Prostate gland (tissue), 2 donors: ENCODE measurements at regions not wholly inside any gene's neighbourhood (a gene's known extent, or its start where the extent isn't known, plus 50 kb on each side); places are given as distances from the start of the nearest gene placed in this dataset.

Source experiments
- DNase-seq: peaks from one replicate; pipeline ENCODE4 v3.0.0-alpha.2; 2019; ENCODE audit warnings: low spot score
- H3K27ac ChIP-seq, 2 donors: fragments of 200-600 bp; sonication (generic); 2 replicates each; pipeline ENCODE4 v1.5.1; 2017 to 2019
- H3K27me3 ChIP-seq: fragments of 200-600 bp; sonication (generic); replicated peaks from 2 replicates; pipeline ENCODE4 v1.5.1; 2019; ENCODE audit not compliant: insufficient read depth
- H3K36me3 ChIP-seq, 2 donors: fragments of 200-600 bp; sonication (generic); 1 replicate in 1 of 2; 2 replicates in 1 of 2; pipeline versions ENCODE4 v1.5.1 to v1.8.1; 2017 to 2019
- H3K4me1 ChIP-seq: fragments of 200-600 bp; sonication (generic); replicated peaks from 2 replicates; pipeline ENCODE4 v1.5.1; 2019
- H3K4me3 ChIP-seq, 2 donors: fragments of 200-600 bp; sonication (generic); 2 replicates each; pipeline ENCODE4 v1.5.1; 2017 to 2019
- H3K9me3 ChIP-seq: fragments of 200-600 bp; sonication (generic); 2 replicates; pipeline ENCODE4 v1.5.1; 2017
- CTCF ChIP-seq, 4 experiments: fragments of 200-600 bp in 2 of 4; fragments of 450-650 bp in 2 of 4; sonication (generic) in 2 of 4; IDR thresholded peaks; 1 replicate in 3 of 4; 2 replicates in 1 of 4; pipeline ENCODE4 v1.5.1; 2016 to 2019; ENCODE audit warnings: antibody characterized with exemption in 4 of 4, mild to moderate bottlenecking in 2 of 4, moderate library complexity in 2 of 4
- POLR2A ChIP-seq: fragments of 450-650 bp; IDR thresholded peaks from one replicate; pipeline ENCODE4 v1.6.1; 2016; ENCODE audit warnings: antibody characterized with exemption, mild to moderate bottlenecking
- POLR2AphosphoS5 ChIP-seq: sonication (generic); formaldehyde crosslinking; IDR thresholded peaks from one replicate; pipeline ENCODE4 v1.6.1; 2017; ENCODE audit warnings: antibody characterized with exemption
- WGBS: methylation state at CpG from one replicate; pipeline ENCODE4 v1.1.5; 2018; 5-methylcytosine and 5-hydroxymethylcytosine counted together
- intact Hi-C: fragments of 100-400 bp; cut with DNase I; formaldehyde crosslinking; loops from one replicate; pipeline ENCODE4 v1.14.2; 2022

DNA sequence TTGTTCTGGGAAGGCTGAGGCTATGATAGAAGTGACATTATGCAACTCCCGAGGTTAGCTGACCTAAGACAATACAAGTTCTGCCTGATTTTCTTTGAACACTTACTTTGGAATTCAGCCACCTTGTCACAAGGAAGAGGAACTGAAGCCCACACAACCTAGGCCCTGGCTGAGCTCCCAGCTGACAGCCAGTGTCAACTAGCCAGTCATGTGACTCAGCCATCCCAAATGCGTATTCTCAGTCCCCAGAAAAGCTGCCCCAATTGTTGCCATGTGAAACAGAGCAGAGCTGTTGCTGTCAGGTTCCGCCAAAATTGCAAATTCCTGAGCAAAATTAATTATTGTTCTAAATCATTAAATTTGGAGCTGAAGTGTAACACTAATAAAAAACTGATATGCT is 1010.0 kb downstream of the XPNPEP1 start:
- H3K4me1 ChIP-seq = no peaks in the 10 kb centered on the region
- no peak overlapping the region for H3K27ac ChIP-seq
- intact Hi-C loops = loop anchor here (10.0 kb wide), 1 partner anchor 932 kb away; no protein-coding TSS in a partner anchor
- peaks cover 3% of the 10 kb centered on the region for H3K27me3 ChIP-seq
- no peak for DNase-seq
- no peaks in the 10 kb centered on the region for H3K9me3 ChIP-seq
- no peak for TF ChIP-seq CTCF (IDR thresholded peaks at IDR 0.05)
- no peak for TF ChIP-seq POLR2AphosphoS5
- TF ChIP-seq POLR2A = no peak
- H3K4me3 ChIP-seq = no peak overlapping the region
- H3K36me3 ChIP-seq = no peaks in the 10 kb centered on the region
- 58% methylated on average over 3 of the region's 3 CpGs for WGBS

DNA sequence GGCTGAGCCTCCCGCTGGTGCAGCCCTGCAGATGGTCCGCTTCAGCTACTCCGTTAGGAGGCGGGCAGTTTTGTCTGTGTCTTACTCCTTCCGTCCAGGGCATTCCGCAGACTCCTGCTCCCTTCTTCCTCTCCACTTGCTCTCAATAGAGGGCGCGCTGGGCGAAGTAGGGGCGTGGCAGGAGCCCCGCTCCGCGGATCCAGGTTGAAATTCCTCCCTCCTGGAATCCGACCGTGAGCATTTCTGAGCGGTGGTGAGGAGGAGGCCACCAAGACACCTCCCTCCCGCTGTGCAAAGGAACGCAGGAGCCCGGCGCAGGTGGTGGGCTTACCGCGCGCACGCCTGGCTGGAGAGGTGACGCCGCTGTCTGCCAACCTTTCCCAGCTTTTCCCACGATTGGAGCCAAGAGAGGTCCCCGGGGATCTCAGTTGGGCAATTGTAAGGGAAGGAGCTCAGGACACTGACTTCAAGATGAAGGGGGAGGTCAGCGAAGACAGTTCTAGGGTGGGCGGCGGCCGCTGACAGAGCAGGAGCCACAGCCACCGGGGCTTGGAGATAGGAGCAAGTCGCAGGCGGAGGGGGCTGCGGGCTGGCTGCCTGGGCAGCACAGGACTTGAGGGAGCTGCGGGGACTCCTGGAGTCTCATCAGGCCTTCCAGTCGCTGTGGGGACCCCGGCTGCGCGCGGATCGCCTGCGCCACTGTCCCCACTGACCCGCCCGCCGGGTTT is 1011.3 kb downstream of the XPNPEP1 start:
- peak overlapping the region; percentile 11 to 17 for H3K4me3 ChIP-seq
- no peak for TF ChIP-seq POLR2A
- peak in 1 of 4 experiments; percentile 8 for TF ChIP-seq CTCF (IDR thresholded peaks at IDR 0.05)
- H3K36me3 ChIP-seq = no peaks in the 10 kb centered on the region
- no peaks in the 10 kb centered on the region for H3K9me3 ChIP-seq
- intact Hi-C loops = loop anchor here (10.0 kb wide), 1 partner anchor 933 kb away; no protein-coding TSS in a partner anchor
- H3K27ac ChIP-seq = no peak overlapping the region
- H3K4me1 ChIP-seq = no peaks in the 10 kb centered on the region
- peaks cover 3% of the 10 kb centered on the region for H3K27me3 ChIP-seq
- DNase-seq = no peak
- WGBS = 1% methylated on average over 47 of the region's 47 CpGs

GRCh38 chr10:108908096-108908495 is 1015.2 kb downstream of the XPNPEP1 start:
- Histone ChIP-seq H3K27me3 (peaks cover 3% of the 10 kb centered on the region), H3K4me3 (no peak overlapping the region), H3K9me3 (no peaks in the 10 kb centered on the region), H3K27ac (no peak overlapping the region), H3K4me1 (no peaks in the 10 kb centered on the region), H3K36me3 (no peaks in the 10 kb centered on the region)
- intact Hi-C loops = no loop called here
- DNase-seq = no peak
- 70% methylated on average over 1 of the region's 1 CpG for WGBS
- TF ChIP-seq POLR2A = no peak
- TF ChIP-seq CTCF (IDR thresholded peaks at IDR 0.05) = no peak
- TF ChIP-seq POLR2AphosphoS5 = no peak

DNA sequence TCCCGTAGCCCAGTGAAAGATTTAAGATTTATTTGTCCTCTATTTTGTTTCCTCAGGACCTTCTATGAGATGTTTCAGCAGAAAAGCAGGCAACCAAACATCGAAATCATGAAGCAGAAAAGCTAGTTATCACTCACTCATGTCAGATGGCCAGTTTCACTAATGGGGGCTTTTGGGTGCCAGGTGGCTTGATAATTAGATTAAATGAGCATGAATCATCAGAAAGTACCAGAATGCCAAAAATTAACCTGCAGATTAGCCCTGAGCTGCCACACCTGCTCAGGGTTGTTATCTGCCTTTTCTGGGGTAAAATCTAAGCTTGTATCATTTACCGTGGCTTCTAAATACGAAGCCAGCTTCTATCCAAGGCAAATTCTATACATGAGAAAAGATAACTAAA is 1017.5 kb downstream of the XPNPEP1 start:
- H3K9me3 ChIP-seq = no peaks in the 10 kb centered on the region
- peaks cover 3% of the 10 kb centered on the region for H3K27me3 ChIP-seq
- DNase-seq = no peak
- TF ChIP-seq POLR2A (no peak), CTCF (IDR thresholded peaks at IDR 0.05) (no peak), POLR2AphosphoS5 (no peak)
- no peak overlapping the region for H3K27ac ChIP-seq
- H3K4me1 ChIP-seq = no peaks in the 10 kb centered on the region
- H3K4me3 ChIP-seq = no peak overlapping the region
- no peaks in the 10 kb centered on the region for H3K36me3 ChIP-seq
- WGBS = 81% methylated on average over 4 of the region's 4 CpGs
- intact Hi-C loops = no loop called here

DNA sequence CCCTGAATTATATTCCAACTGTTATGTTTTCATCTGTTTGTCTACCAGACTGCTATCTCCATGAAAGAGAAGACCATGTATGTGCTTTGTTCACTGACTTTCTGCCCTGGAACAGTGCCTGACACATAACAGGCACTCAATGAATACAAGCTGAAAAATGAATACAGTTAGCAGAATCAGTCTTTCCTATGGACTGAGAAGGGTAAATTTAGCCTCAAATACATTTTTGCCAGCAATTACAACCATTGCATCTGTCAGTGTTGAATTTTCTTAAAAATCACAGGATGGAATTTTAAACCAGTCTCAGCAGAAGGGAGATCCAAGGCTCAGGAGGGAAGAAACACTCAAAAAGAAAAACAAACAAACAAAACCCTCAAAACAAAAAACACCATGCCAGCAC is 1018.1 kb downstream of the XPNPEP1 start:
- Histone ChIP-seq H3K27me3 (no peaks in the 10 kb centered on the region), H3K4me3 (no peak overlapping the region), H3K27ac (no peak overlapping the region), H3K36me3 (no peaks in the 10 kb centered on the region), H3K4me1 (no peaks in the 10 kb centered on the region), H3K9me3 (no peaks in the 10 kb centered on the region)
- intact Hi-C loops = no loop called here
- no peak for DNase-seq
- TF ChIP-seq POLR2AphosphoS5 (no peak), POLR2A (no peak), CTCF (IDR thresholded peaks at IDR 0.05) (no peak)
